ENCODE measurements at regions not wholly inside any gene's neighbourhood (a gene's known extent, or its start where the extent isn't known, plus 50 kb on each side); places are given as distances from the start of the nearest gene placed in this dataset.

- no peaks in the 10 kb centered on the region for H3K36me3 Mint-ChIP-seq
- no peaks in the 10 kb centered on the region for H3K27me3 Mint-ChIP-seq
- peaks cover 11% of the 10 kb centered on the region for H3K4me1 Mint-ChIP-seq
- ATAC-seq: no peak
- H3K9me3 Mint-ChIP-seq: no peaks in the 10 kb centered on the region
- no peak overlapping the region for H3K4me3 Mint-ChIP-seq
- H3K27ac Mint-ChIP-seq: no peak overlapping the region
Observed at GRCh38 chr5:143713047-143714003, 98.6 kb upstream of the HMHB1 start.

GRCh38 chr5:143708672-143709071, 103.3 kb upstream of the HMHB1 start:
- Mint-ChIP-seq H3K27ac (no peak overlapping the region), H3K9me3 (no peaks in the 10 kb centered on the region), H3K4me3 (no peak overlapping the region), H3K36me3 (no peaks in the 10 kb centered on the region), H3K4me1 (no peaks in the 10 kb centered on the region), H3K27me3 (no peaks in the 10 kb centered on the region)
- no peak for ATAC-seq

- no peak overlapping the region for H3K4me3 Mint-ChIP-seq
- no peaks in the 10 kb centered on the region for H3K36me3 Mint-ChIP-seq
- no peaks in the 10 kb centered on the region for H3K27me3 Mint-ChIP-seq
- no peak overlapping the region for H3K27ac Mint-ChIP-seq
- no peak for ATAC-seq
- no peaks in the 10 kb centered on the region for H3K4me1 Mint-ChIP-seq
- H3K9me3 Mint-ChIP-seq: no peaks in the 10 kb centered on the region
Observed at GRCh38 chr5:143707806-143708205, 104.2 kb upstream of the HMHB1 start.

- H3K4me3 Mint-ChIP-seq: no peak overlapping the region
- H3K9me3 Mint-ChIP-seq: no peaks in the 10 kb centered on the region
- H3K4me1 Mint-ChIP-seq: no peaks in the 10 kb centered on the region
- H3K27ac Mint-ChIP-seq: no peak overlapping the region
- H3K36me3 Mint-ChIP-seq: no peaks in the 10 kb centered on the region
- ATAC-seq: no peak
- no peaks in the 10 kb centered on the region for H3K27me3 Mint-ChIP-seq
Observed at GRCh38 chr5:143705381-143705780, 106.6 kb upstream of the HMHB1 start.

DNA sequence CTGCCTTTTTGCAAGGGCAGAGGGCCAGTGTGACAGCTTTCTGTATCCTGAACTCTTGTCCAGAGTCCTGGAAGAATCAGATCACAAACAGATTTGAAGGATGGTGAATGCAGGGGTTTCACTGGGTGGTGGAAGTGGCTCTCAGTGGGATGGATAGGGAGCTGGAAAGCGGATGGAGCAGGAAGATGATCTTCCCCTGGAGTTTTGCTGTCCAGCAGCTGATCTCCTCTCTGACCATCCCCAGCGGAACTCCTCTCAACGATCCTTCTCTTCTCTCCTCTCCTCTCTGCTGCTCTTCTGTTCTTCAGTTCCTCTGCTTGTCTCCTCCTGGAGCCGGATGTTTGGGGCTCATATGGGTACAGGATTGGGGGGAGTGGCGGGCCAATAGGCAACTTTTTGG, 108.3 kb upstream of the HMHB1 start:
- no peak overlapping the region for H3K27ac Mint-ChIP-seq
- no peaks in the 10 kb centered on the region for H3K4me1 Mint-ChIP-seq
- no peak overlapping the region for H3K4me3 Mint-ChIP-seq
- no peaks in the 10 kb centered on the region for H3K9me3 Mint-ChIP-seq
- ATAC-seq: no peak
- no peaks in the 10 kb centered on the region for H3K36me3 Mint-ChIP-seq
- H3K27me3 Mint-ChIP-seq: no peaks in the 10 kb centered on the region

- Mint-ChIP-seq H3K9me3 (no peaks in the 10 kb centered on the region), H3K27ac (no peak overlapping the region), H3K27me3 (no peaks in the 10 kb centered on the region), H3K36me3 (no peaks in the 10 kb centered on the region), H3K4me1 (no peaks in the 10 kb centered on the region), H3K4me3 (no peak overlapping the region)
- no peak for ATAC-seq
Observed at GRCh38 chr5:143701493-143701892, 110.5 kb upstream of the HMHB1 start.

DNA sequence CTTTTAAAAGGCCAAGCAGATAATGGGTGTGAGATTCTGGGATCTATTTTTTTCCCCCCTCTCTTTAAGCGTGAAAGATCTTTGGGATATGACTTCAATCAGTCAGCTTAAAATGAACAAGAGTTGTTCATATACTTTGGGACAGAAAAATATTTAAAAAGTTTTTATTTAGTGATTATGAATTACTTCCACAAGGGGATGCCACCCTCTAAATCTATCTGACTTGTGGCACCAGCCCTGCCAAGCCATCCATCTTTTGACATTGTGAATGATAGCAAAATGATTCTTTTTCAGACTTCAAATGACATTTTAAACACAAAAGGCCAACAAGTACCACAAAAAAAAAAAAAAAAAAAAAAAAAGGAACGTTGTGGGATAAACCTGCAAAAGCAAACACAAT, 111.0 kb upstream of the HMHB1 start:
- no peaks in the 10 kb centered on the region for H3K36me3 Mint-ChIP-seq
- no peaks in the 10 kb centered on the region for H3K27me3 Mint-ChIP-seq
- H3K4me1 Mint-ChIP-seq: no peaks in the 10 kb centered on the region
- H3K4me3 Mint-ChIP-seq: no peak overlapping the region
- H3K27ac Mint-ChIP-seq: no peak overlapping the region
- ATAC-seq: no peak
- H3K9me3 Mint-ChIP-seq: no peaks in the 10 kb centered on the region

DNA sequence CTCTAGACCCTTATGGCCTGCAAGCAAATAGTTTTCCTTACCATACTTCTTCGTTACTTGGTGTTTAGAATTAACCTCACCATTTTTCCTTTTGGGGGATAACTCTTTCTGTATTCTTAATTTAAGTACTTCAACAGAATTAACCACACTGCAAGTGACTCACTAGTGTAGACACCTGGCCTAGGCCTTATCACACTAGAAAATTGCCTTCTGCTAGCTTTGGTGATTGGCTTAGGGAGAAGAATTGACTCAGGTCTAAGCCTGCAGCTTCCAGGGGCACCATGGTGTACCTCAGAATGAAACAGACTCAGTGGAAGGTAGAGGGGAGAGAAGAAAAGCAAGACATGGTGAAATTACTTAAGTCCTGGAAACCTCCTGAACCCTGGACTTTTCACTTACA, 112.8 kb upstream of the HMHB1 start:
- no peak overlapping the region for H3K27ac Mint-ChIP-seq

DNA sequence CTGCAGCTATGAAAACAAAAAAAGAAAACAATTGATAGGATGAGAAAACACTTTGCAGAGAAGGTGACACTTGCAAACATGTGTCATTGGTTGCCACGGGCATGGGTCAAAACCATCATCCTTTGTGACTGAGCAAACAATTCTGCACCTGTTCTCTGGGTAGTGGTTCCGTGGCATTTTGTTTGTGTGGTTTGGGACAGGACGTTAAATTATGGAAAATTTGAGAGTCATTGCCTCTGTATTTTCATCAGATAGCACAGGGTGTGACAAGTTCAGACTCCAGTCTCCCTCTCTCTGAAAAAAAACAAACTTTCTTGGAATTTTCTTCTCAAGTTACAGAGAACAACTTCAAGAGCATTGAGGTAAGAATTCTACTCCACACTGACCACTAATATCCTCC, 113.4 kb upstream of the HMHB1 start:
- no peaks in the 10 kb centered on the region for H3K27me3 Mint-ChIP-seq
- H3K4me1 Mint-ChIP-seq: no peaks in the 10 kb centered on the region
- no peak for ATAC-seq
- no peak overlapping the region for H3K4me3 Mint-ChIP-seq
- no peaks in the 10 kb centered on the region for H3K9me3 Mint-ChIP-seq
- H3K27ac Mint-ChIP-seq: no peak overlapping the region
- H3K36me3 Mint-ChIP-seq: no peaks in the 10 kb centered on the region

More for the DNA sequence above, 112.8 kb upstream of the HMHB1 start:
- Mint-ChIP-seq H3K36me3 (no peaks in the 10 kb centered on the region), H3K9me3 (no peaks in the 10 kb centered on the region), H3K27me3 (no peaks in the 10 kb centered on the region), H3K4me1 (no peaks in the 10 kb centered on the region), H3K4me3 (no peak overlapping the region)
- no peak for ATAC-seq

- Mint-ChIP-seq H3K27ac (no peak overlapping the region), H3K4me3 (no peak overlapping the region), H3K9me3 (no peaks in the 10 kb centered on the region), H3K36me3 (no peaks in the 10 kb centered on the region), H3K27me3 (no peaks in the 10 kb centered on the region), H3K4me1 (no peaks in the 10 kb centered on the region)
- no peak for ATAC-seq
Observed at GRCh38 chr5:143696921-143697320, 115.0 kb upstream of the HMHB1 start.

DNA sequence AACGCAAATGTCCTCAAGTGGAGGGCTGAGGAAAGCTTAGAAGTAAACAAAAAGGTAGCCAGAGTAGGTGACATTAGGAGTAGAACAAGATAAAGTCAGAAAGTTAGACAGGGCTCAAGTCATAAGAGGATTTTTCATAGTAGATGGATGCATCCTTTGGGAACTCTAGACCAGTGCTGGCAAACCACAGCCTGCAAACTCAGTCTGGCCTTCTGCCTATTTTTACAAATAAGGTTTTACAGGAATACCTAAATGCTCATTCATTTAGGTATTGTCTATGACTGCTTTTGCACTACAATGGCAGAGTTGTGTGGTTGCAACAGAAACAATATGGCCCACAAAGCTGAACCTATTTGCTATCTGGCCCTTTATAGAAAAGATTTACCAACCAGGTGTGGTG, 116.0 kb upstream of the HMHB1 start:
- Mint-ChIP-seq H3K9me3 (no peaks in the 10 kb centered on the region), H3K4me1 (no peaks in the 10 kb centered on the region), H3K4me3 (no peak overlapping the region), H3K27ac (no peak overlapping the region), H3K36me3 (no peaks in the 10 kb centered on the region), H3K27me3 (no peaks in the 10 kb centered on the region)
- no peak for ATAC-seq

- H3K27ac Mint-ChIP-seq: no peak overlapping the region
- no peak for ATAC-seq
Observed at GRCh38 chr5:143695244-143695864, 116.6 kb upstream of the HMHB1 start.

DNA sequence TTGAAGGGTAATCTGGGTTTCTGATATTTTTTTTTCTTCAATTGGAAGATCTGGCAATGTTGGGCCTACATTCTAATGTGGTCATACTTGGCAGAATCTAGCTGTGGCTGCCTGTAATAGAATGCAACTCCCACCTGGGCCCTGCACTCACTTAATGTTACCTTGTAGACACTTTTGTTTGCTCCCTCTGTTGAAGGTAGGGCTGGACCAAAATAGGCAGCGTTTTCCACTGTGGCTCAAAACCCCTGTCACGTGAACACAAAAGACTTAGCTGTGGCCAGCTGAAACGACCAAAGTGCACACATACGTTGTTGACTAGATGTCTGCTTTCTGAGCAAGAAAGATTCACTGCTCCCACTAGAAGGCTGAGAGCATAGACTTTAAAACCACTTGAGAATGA, 117.6 kb upstream of the HMHB1 start:
- Mint-ChIP-seq H3K4me1 (no peaks in the 10 kb centered on the region), H3K27me3 (no peaks in the 10 kb centered on the region), H3K9me3 (peaks cover 6% of the 10 kb centered on the region), H3K36me3 (peaks cover 10% of the 10 kb centered on the region), H3K4me3 (no peak overlapping the region), H3K27ac (no peak overlapping the region)
- ATAC-seq: no peak

More at GRCh38 chr5:143695244-143695864, 116.6 kb upstream of the HMHB1 start:
- no peaks in the 10 kb centered on the region for H3K4me1 Mint-ChIP-seq
- peaks cover 4% of the 10 kb centered on the region for H3K36me3 Mint-ChIP-seq
- no peaks in the 10 kb centered on the region for H3K9me3 Mint-ChIP-seq
- H3K4me3 Mint-ChIP-seq: no peak overlapping the region
- H3K27me3 Mint-ChIP-seq: no peaks in the 10 kb centered on the region

GRCh38 chr5:143693651-143694252, 118.2 kb upstream of the HMHB1 start:
- peaks cover 10% of the 10 kb centered on the region for H3K36me3 Mint-ChIP-seq
- H3K27ac Mint-ChIP-seq: no peak overlapping the region
- no peak overlapping the region for H3K4me3 Mint-ChIP-seq
- H3K27me3 Mint-ChIP-seq: no peaks in the 10 kb centered on the region
- H3K9me3 Mint-ChIP-seq: peaks cover 6% of the 10 kb centered on the region
- no peak for ATAC-seq
- H3K4me1 Mint-ChIP-seq: no peaks in the 10 kb centered on the region

DNA sequence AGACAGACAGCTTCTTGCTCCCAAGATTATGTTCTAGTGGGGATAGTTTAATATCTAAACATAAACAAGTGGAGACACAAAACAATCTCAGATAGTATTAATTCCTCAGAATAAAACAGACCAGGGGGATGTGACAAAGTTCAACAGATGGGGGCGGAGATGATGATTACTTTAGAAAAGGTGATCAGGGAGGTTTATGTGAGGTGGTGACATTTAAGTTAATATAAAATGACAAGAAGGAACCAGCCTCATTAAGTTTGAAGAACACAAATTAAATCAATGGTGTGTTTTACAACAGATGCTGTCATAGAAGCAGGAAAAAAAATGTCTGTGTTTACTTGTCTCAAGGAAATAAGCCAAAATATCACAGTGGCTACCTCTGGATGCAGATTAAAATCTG, 119.6 kb upstream of the HMHB1 start:
- H3K9me3 Mint-ChIP-seq: peaks cover 6% of the 10 kb centered on the region
- no peak overlapping the region for H3K27ac Mint-ChIP-seq
- H3K36me3 Mint-ChIP-seq: peaks cover 10% of the 10 kb centered on the region
- H3K4me1 Mint-ChIP-seq: no peaks in the 10 kb centered on the region
- ATAC-seq: no peak
- H3K4me3 Mint-ChIP-seq: no peak overlapping the region
- H3K27me3 Mint-ChIP-seq: no peaks in the 10 kb centered on the region

DNA sequence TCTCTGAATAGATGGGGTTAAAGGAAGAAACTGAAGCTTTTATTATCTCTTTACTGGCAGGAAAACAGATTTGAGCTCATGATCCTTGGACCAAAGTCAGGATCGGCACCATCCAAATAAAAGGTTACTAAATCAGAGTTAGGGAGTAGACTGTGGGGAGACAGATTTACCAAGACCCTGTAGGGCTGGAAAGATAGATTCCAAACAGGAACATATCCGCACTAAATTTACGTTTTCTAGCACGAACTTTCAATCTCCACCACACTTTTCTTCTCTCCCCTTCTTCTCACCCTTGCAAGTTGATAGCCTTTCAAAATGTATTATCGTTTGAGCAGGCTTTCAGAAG, 120.0 kb upstream of the HMHB1 start:
- no peaks in the 10 kb centered on the region for H3K4me1 Mint-ChIP-seq
- no peak for ATAC-seq
- H3K27me3 Mint-ChIP-seq: no peaks in the 10 kb centered on the region
- H3K36me3 Mint-ChIP-seq: peaks cover 10% of the 10 kb centered on the region
- H3K27ac Mint-ChIP-seq: no peak overlapping the region
- peaks cover 6% of the 10 kb centered on the region for H3K9me3 Mint-ChIP-seq
- no peak overlapping the region for H3K4me3 Mint-ChIP-seq

All from stimulated activated memory B cell treated with anti-CD40 and anti-IgM and Interleukin-4, amounts not matched to agents 10 μg/mL and 1 μg/mL and 100 μg/mL, for 72 hours (primary cell).